ENCODE measurements at regions not wholly inside any gene's neighbourhood (a gene's known extent, or its start where the extent isn't known, plus 50 kb on each side); places are given as distances from the start of the nearest gene placed in this dataset.

GRCh38 chr7:83769407-83769806, 120.5 kb upstream of the SEMA3E start:
- no peak for DNase-seq
- no peaks in the 10 kb centered on the region for H3K4me1 ChIP-seq
- TF ChIP-seq POLR2AphosphoS5 (IDR thresholded peaks at IDR 0.05), result no peak
- no peak for TF ChIP-seq POLR2A (IDR thresholded peaks at IDR 0.05)
- no peak for TF ChIP-seq EP300 (IDR thresholded peaks at IDR 0.05)
- TF ChIP-seq CTCF (IDR thresholded peaks at IDR 0.05), result no peak
- H3K36me3 ChIP-seq, result no peaks in the 10 kb centered on the region
- no peak overlapping the region for H3K4me3 ChIP-seq
- 59 to 73% (median 64%) methylated on average over 3 of the region's 3 CpGs for WGBS, 5 donors
- intact Hi-C loops (cut with DNase I; ENCODE audit: low total_unique reads), result no loop called here
- no peak overlapping the region for H3K27ac ChIP-seq
- no peaks in the 10 kb centered on the region for H3K27me3 ChIP-seq
- no peaks in the 10 kb centered on the region for H3K9me3 ChIP-seq

GRCh38 chr7:83751217-83751616, 102.3 kb upstream of the SEMA3E start:
- no peak for TF ChIP-seq POLR2A (IDR thresholded peaks at IDR 0.05)
- TF ChIP-seq EP300 (IDR thresholded peaks at IDR 0.05), result no peak
- no peak for TF ChIP-seq CTCF (IDR thresholded peaks at IDR 0.05)
- TF ChIP-seq POLR2AphosphoS5 (IDR thresholded peaks at IDR 0.05), result no peak
- 90 to 96% (median 93%) methylated on average over 1 of the region's 1 CpG for WGBS, 5 donors

GRCh38 chr7:83749495-83749894, 100.6 kb upstream of the SEMA3E start:
- intact Hi-C loops (cut with DNase I; ENCODE audit: low total_unique reads), result no loop called here
- peaks cover 0 to 14% (median 5%) of the 10 kb centered on the region in 4 donors for H3K9me3 ChIP-seq
- H3K4me1 ChIP-seq, result no peaks in the 10 kb centered on the region
- WGBS, 5 donors, result 90 to 96% (median 93%) methylated on average over 31 of the region's 31 CpGs
- H3K27ac ChIP-seq, result no peak overlapping the region
- no peaks in the 10 kb centered on the region for H3K27me3 ChIP-seq
- no peaks in the 10 kb centered on the region for H3K36me3 ChIP-seq
- TF ChIP-seq EP300 (IDR thresholded peaks at IDR 0.05), result no peak
- TF ChIP-seq CTCF (IDR thresholded peaks at IDR 0.05), result no peak
- TF ChIP-seq POLR2A (IDR thresholded peaks at IDR 0.05), result no peak
- no peak for TF ChIP-seq POLR2AphosphoS5 (IDR thresholded peaks at IDR 0.05)
- DNase-seq, result no peak
- no peak overlapping the region for H3K4me3 ChIP-seq

More at GRCh38 chr7:83751217-83751616, 102.3 kb upstream of the SEMA3E start:
- no peak for DNase-seq
- Histone ChIP-seq H3K27me3 (no peaks in the 10 kb centered on the region), H3K9me3 (peaks cover 0 to 15% (median 5%) of the 10 kb centered on the region in 4 donors), H3K27ac (no peak overlapping the region), H3K4me1 (no peaks in the 10 kb centered on the region), H3K4me3 (no peak overlapping the region), H3K36me3 (no peaks in the 10 kb centered on the region)
- intact Hi-C loops (cut with DNase I; ENCODE audit: low total_unique reads), result no loop called here

- H3K27ac ChIP-seq, result no peak overlapping the region
- intact Hi-C loops (cut with DNase I; ENCODE audit: low total_unique reads), result no loop called here
- TF ChIP-seq POLR2A (IDR thresholded peaks at IDR 0.05), result no peak
- TF ChIP-seq POLR2AphosphoS5 (IDR thresholded peaks at IDR 0.05), result no peak
- no peak for TF ChIP-seq CTCF (IDR thresholded peaks at IDR 0.05)
- TF ChIP-seq EP300 (IDR thresholded peaks at IDR 0.05), result no peak
- no peaks in the 10 kb centered on the region for H3K4me1 ChIP-seq
- no peak overlapping the region for H3K4me3 ChIP-seq
- 56 to 78% (median 69%) methylated on average over 2 of the region's 2 CpGs for WGBS, 5 donors
- H3K9me3 ChIP-seq, result no peaks in the 10 kb centered on the region
- no peaks in the 10 kb centered on the region for H3K27me3 ChIP-seq
- DNase-seq, result no peak
- no peaks in the 10 kb centered on the region for H3K36me3 ChIP-seq
Measured at GRCh38 chr7:83739527-83739926, 90.6 kb upstream of the SEMA3E start.

Data from stomach (tissue), 8 donors.